CD14-positive monocyte (primary cell): ENCODE measurements at regions not wholly inside any gene's neighbourhood (a gene's known extent, or its start where the extent isn't known, plus 50 kb on each side); places are given as distances from the start of the nearest gene placed in this dataset.

Experiments
- DNase-seq, 3 donors: peaks; one replicate each; pipeline ENCODE4 v3.0.0-alpha.2; 2011 to 2022
- H2AFZ ChIP-seq: 2 replicates; pipeline ENCODE4 v1.6.0; 2012; ENCODE audit warnings: mild to moderate bottlenecking, low read depth, low read length, inconsistent platforms; ENCODE audit not compliant: insufficient read depth, poor library complexity, severe bottlenecking
- H3K27ac ChIP-seq, 2 donors: 1 replicate in 1 of 2; 2 replicates in 1 of 2; pipeline ENCODE4 v1.5.1; 2012 to 2013; ENCODE audit warnings: low read length in 2 of 2, control low read depth in 1 of 2, inconsistent platforms in 1 of 2, low read depth in 1 of 2, mild to moderate bottlenecking in 1 of 2
- H3K27me3 ChIP-seq, 2 donors: one replicate each; pipeline versions ENCODE4 v1.6.0 to v1.6.1; 2011 to 2013; ENCODE audit warnings: low read length in 2 of 2; ENCODE audit not compliant: control insufficient read depth in 2 of 2, insufficient read depth in 2 of 2
- H3K36me3 ChIP-seq, 2 donors: replicated peaks in 1 of 2; 1 replicate in 1 of 2; 2 replicates in 1 of 2; pipeline versions ENCODE4 v1.5.1 to v1.6.1; 2012 to 2013; ENCODE audit warnings: low read length in 2 of 2, control low read depth in 1 of 2, inconsistent platforms in 1 of 2, mild to moderate bottlenecking in 1 of 2; ENCODE audit not compliant: insufficient read depth in 2 of 2, control insufficient read depth in 1 of 2
- H3K4me1 ChIP-seq, 2 donors: 1 replicate in 1 of 2; 2 replicates in 1 of 2; pipeline versions ENCODE4 v1.5.1 to v1.6.1; 2012 to 2013; ENCODE audit warnings: low read length in 2 of 2, control low read depth in 1 of 2, inconsistent platforms in 1 of 2, mild to moderate bottlenecking in 1 of 2, moderate library complexity in 1 of 2; ENCODE audit not compliant: insufficient read depth in 2 of 2, control insufficient read depth in 1 of 2
- H3K4me2 ChIP-seq: replicated peaks from 2 replicates; pipeline ENCODE3; 2012; ENCODE audit warnings: low read length, moderate library complexity, mild to moderate bottlenecking; ENCODE audit not compliant: poor library complexity, severe bottlenecking; ENCODE audit errors: extremely low read depth
- H3K4me3 ChIP-seq, 3 experiments: fragments of 200-600 bp in 1 of 3; sonication (generic) in 1 of 3; replicated peaks in 1 of 3; 1 replicate in 2 of 3; 2 replicates in 1 of 3; pipeline ENCODE4 v1.5.1; 2011 to 2013; ENCODE audit warnings: low read length in 3 of 3, mild to moderate bottlenecking in 3 of 3, control low read depth in 2 of 3, low read depth in 2 of 3, inconsistent platforms in 1 of 3, moderate library complexity in 1 of 3
- H3K79me2 ChIP-seq: 2 replicates; pipeline ENCODE4 v1.6.0; 2012; ENCODE audit warnings: mild to moderate bottlenecking, control low read depth, inconsistent platforms, low read length, moderate library complexity; ENCODE audit not compliant: insufficient read depth
- H3K9ac ChIP-seq: 2 replicates; pipeline ENCODE4 v1.6.0; 2017; ENCODE audit warnings: low read length, mild to moderate bottlenecking; ENCODE audit not compliant: insufficient read depth, poor library complexity, severe bottlenecking
- H3K9me3 ChIP-seq, 2 donors: replicated peaks in 1 of 2; 1 replicate in 1 of 2; 2 replicates in 1 of 2; pipeline versions ENCODE4 v1.5.1 to v1.6.1; 2012 to 2013; ENCODE audit warnings: low read length in 2 of 2, control low read depth in 1 of 2; ENCODE audit not compliant: control insufficient read depth in 1 of 2, insufficient read depth in 1 of 2
- H4K20me1 ChIP-seq: 2 replicates; pipeline ENCODE4 v1.6.0; 2012; ENCODE audit warnings: mild to moderate bottlenecking, low read length, control low read depth, moderate library complexity; ENCODE audit not compliant: insufficient read depth
- H3K27ac Mint-ChIP-seq, 7 donors: one replicate each; pipeline ENCODE4 v1.8.0; 2020; ENCODE audit warnings: mild to moderate bottlenecking in 7 of 7, mixed read lengths in 7 of 7, moderate library complexity in 6 of 7, inconsistent platforms in 2 of 7
- H3K27me3 Mint-ChIP-seq, 3 donors: one replicate each; pipeline ENCODE4 v1.8.0; 2021 to 2022; ENCODE audit warnings: low read depth in 3 of 3, mild to moderate bottlenecking in 3 of 3, mixed read lengths in 3 of 3, moderate library complexity in 3 of 3, inconsistent platforms in 1 of 3
- H3K36me3 Mint-ChIP-seq, 2 donors: one replicate each; pipeline ENCODE4 v1.8.0; 2020; ENCODE audit warnings: mixed read lengths in 2 of 2, inconsistent platforms in 1 of 2, mild to moderate bottlenecking in 1 of 2
- H3K4me1 Mint-ChIP-seq: one replicate; pipeline ENCODE4 v1.8.0; 2020; ENCODE audit warnings: mild to moderate bottlenecking, mixed read lengths
- H3K4me3 Mint-ChIP-seq, 2 donors: one replicate each; pipeline ENCODE4 v1.8.0; 2020; ENCODE audit warnings: mild to moderate bottlenecking in 2 of 2, mixed read lengths in 2 of 2, moderate library complexity in 1 of 2
- H3K9me3 Mint-ChIP-seq, 7 donors: one replicate each; pipeline ENCODE4 v1.8.0; 2020 to 2022; ENCODE audit warnings: mixed read lengths in 7 of 7, mild to moderate bottlenecking in 6 of 7, moderate library complexity in 6 of 7, inconsistent platforms in 2 of 7
- CTCF ChIP-seq: fragments of 200-600 bp; IDR thresholded peaks from one replicate; pipeline ENCODE4 v1.8.0; 2022; ENCODE audit warnings: antibody characterized with exemption, mild to moderate bottlenecking
- WGBS: methylation state at CpG from one replicate; pipeline ENCODE4 v1.1.5; 2013; ENCODE audit warnings: missing lambda C conversion rate; ENCODE audit not compliant: insufficient coverage; 5-methylcytosine and 5-hydroxymethylcytosine counted together
- intact Hi-C, 2 donors: fragments of 100-400 bp; cut with micrococcal nuclease; formaldehyde crosslinking; loops; one replicate each; pipeline versions ENCODE4 v1.15.0 to v1.15.1; 2023

GRCh38 chr12:78446555-78446954 lies 418.0 kb upstream of the SYT1 start:
- peaks cover 0 to 6% of the 10 kb centered on the region in 2 donors for H3K4me1 ChIP-seq
- no peaks in the 10 kb centered on the region for H3K27me3 ChIP-seq
- no peak overlapping the region for H3K4me3 ChIP-seq
- no peaks in the 10 kb centered on the region for H3K79me2 ChIP-seq
- no peak overlapping the region for H2AFZ ChIP-seq
- Mint-ChIP-seq H3K4me1 (no peaks in the 10 kb centered on the region), H3K9me3 (peaks cover 0 to 2% (median 0%) of the 10 kb centered on the region in 7 donors), H3K27ac (no peak overlapping the region), H3K4me3 (no peak overlapping the region), H3K36me3 (no peaks in the 10 kb centered on the region), H3K27me3 (no peaks in the 10 kb centered on the region)
- no peak overlapping the region for H3K9ac ChIP-seq
- H3K36me3 ChIP-seq: no peaks in the 10 kb centered on the region
- no peak for DNase-seq
- intact Hi-C loops: no loop called here
- H4K20me1 ChIP-seq: no peaks in the 10 kb centered on the region
- TF ChIP-seq CTCF: no peak
- H3K4me2 ChIP-seq: no peak overlapping the region
- H3K27ac ChIP-seq: no peak overlapping the region
- no peaks in the 10 kb centered on the region for H3K9me3 ChIP-seq
- WGBS: no CpG with 5 or more reads among the region's 2 CpGs

GRCh38 chr12:78447373-78447772 lies 417.2 kb upstream of the SYT1 start:
- intact Hi-C loops: no loop called here
- no peak overlapping the region for H3K4me2 ChIP-seq

More at GRCh38 chr12:78447373-78447772, 417.2 kb upstream of the SYT1 start:
- no peaks in the 10 kb centered on the region for H4K20me1 ChIP-seq
- H3K27me3 Mint-ChIP-seq: no peaks in the 10 kb centered on the region
- no peaks in the 10 kb centered on the region for H3K9me3 ChIP-seq
- peaks cover 0 to 2% (median 0%) of the 10 kb centered on the region in 7 donors for H3K9me3 Mint-ChIP-seq
- H3K9ac ChIP-seq: no peak overlapping the region
- H3K27ac ChIP-seq: no peak overlapping the region
- TF ChIP-seq CTCF: no peak
- H3K36me3 ChIP-seq: no peaks in the 10 kb centered on the region
- H3K36me3 Mint-ChIP-seq: no peaks in the 10 kb centered on the region
- no CpG with 5 or more reads among the region's 1 CpG for WGBS
- no peak overlapping the region for H3K4me3 ChIP-seq
- no peak overlapping the region for H3K27ac Mint-ChIP-seq
- H2AFZ ChIP-seq: no peak overlapping the region
- no peaks in the 10 kb centered on the region for H3K79me2 ChIP-seq
- H3K4me1 Mint-ChIP-seq: no peaks in the 10 kb centered on the region
- H3K27me3 ChIP-seq: no peaks in the 10 kb centered on the region
- H3K4me3 Mint-ChIP-seq: no peak overlapping the region
- DNase-seq: no peak
- peaks cover 0 to 2% of the 10 kb centered on the region in 2 donors for H3K4me1 ChIP-seq
